Fibroblast of lung (primary cell): ENCODE measurements at regions not wholly inside any gene's neighbourhood (a gene's known extent, or its start where the extent isn't known, plus 50 kb on each side); places are given as distances from the start of the nearest gene placed in this dataset.

Experiments used
- CTCF ChIP-seq, 2 donors: IDR thresholded peaks in 1 of 2; conservative IDR thresholded peaks in 1 of 2; 1 replicate in 1 of 2; 2 replicates in 1 of 2; pipeline ENCODE4 v1.5.1; 2011 to 2012; ENCODE audit warnings: low read length in 2 of 2, control low read depth in 1 of 2, inconsistent platforms in 1 of 2, low read depth in 1 of 2, mild to moderate bottlenecking in 1 of 2
- EZH2 ChIP-seq: IDR thresholded peaks from 2 replicates; pipeline ENCODE4 v1.5.1; 2012; ENCODE audit warnings: low read length, control low read depth, mild to moderate bottlenecking; ENCODE audit errors: missing control alignments

- TF ChIP-seq CTCF (conservative IDR thresholded peaks at IDR 0.05 in 1 of 2, IDR thresholded peaks at IDR 0.05 in 1 of 2; ENCODE audit: low read depth in 1 of 2, low read length in 2 of 2) = no peak
- no peak for TF ChIP-seq EZH2
Measured at GRCh38 chr15:45773149-45773548, 138.3 kb downstream of the SQOR start.
